Upper lobe of left lung (tissue), 6 donors: ENCODE measurements at regions not wholly inside any gene's neighbourhood (a gene's known extent, or its start where the extent isn't known, plus 50 kb on each side); places are given as distances from the start of the nearest gene placed in this dataset.

ENCODE experiments used
- ATAC-seq, 2 donors: fragments of 200-7000 bp; cut with Tn5 transposase; one replicate each; pipeline ENCODE4 v1.9.1; 2022; ENCODE audit warnings: mild to moderate bottlenecking in 2 of 2, moderate library complexity in 2 of 2; ENCODE audit not compliant: low FRiP score in 2 of 2
- DNase-seq, 2 donors: peaks; one replicate each; pipeline ENCODE4 v3.0.0-alpha.2; 2019 to 2020
- H3K27ac ChIP-seq, 4 donors: fragments of 200-600 bp; sonication (generic); one replicate each; pipeline ENCODE4 v1.5.1; 2016 to 2019
- H3K27me3 ChIP-seq, 4 donors: fragments of 200-600 bp; sonication (generic); one replicate each; pipeline ENCODE4 v1.5.1; 2017 to 2019
- H3K36me3 ChIP-seq, 4 donors: fragments of 200-600 bp; sonication (generic); one replicate each; pipeline ENCODE4 v1.5.1; 2016 to 2019
- H3K4me1 ChIP-seq, 4 donors: fragments of 200-600 bp; sonication (generic); one replicate each; pipeline ENCODE4 v1.5.1; 2018 to 2019
- H3K4me3 ChIP-seq, 4 donors: fragments of 200-600 bp; sonication (generic); one replicate each; pipeline ENCODE4 v1.5.1; 2017 to 2019; ENCODE audit warnings: mild to moderate bottlenecking in 2 of 4, moderate library complexity in 1 of 4
- H3K9me3 ChIP-seq, 4 donors: fragments of 200-600 bp; sonication (generic); one replicate each; pipeline ENCODE4 v1.5.1; 2018 to 2019
- EP300 ChIP-seq, 4 donors: sonication (generic); formaldehyde crosslinking; IDR thresholded peaks; one replicate each; pipeline ENCODE4 v1.5.1; 2017; ENCODE audit warnings: antibody characterized with exemption in 4 of 4, control low read depth in 2 of 4
- POLR2A ChIP-seq, 4 donors: fragments of 450-650 bp; IDR thresholded peaks; one replicate each; pipeline ENCODE4 v1.5.1; 2016 to 2017; ENCODE audit warnings: antibody characterized with exemption in 4 of 4, mild to moderate bottlenecking in 2 of 4
- POLR2AphosphoS5 ChIP-seq, 2 donors: sonication (generic); formaldehyde crosslinking; IDR thresholded peaks; one replicate each; pipeline ENCODE4 v1.5.1; 2017; ENCODE audit warnings: antibody characterized with exemption in 2 of 2
- WGBS, 2 donors: methylation state at CpG; one replicate each; pipeline ENCODE4 v1.1.5; 2017 to 2018; 5-methylcytosine and 5-hydroxymethylcytosine counted together
- TF ChIP-seq, protein P1 (sequence below), 6 experiments: fragments of 450-650 bp in 4 of 6; fragments of 200-600 bp in 2 of 6; sonication (generic) in 2 of 6; IDR thresholded peaks; one replicate each; pipeline ENCODE4 v1.5.1; 2016 to 2019; ENCODE audit warnings: antibody characterized with exemption in 6 of 6
- donor health status: DM: no; HTN: no; CAD: no; lungs with moderate emphysema.
- donor health status: DM: no; HTN: yes; CAD: no; lungs with severe emphysema.

DNA sequence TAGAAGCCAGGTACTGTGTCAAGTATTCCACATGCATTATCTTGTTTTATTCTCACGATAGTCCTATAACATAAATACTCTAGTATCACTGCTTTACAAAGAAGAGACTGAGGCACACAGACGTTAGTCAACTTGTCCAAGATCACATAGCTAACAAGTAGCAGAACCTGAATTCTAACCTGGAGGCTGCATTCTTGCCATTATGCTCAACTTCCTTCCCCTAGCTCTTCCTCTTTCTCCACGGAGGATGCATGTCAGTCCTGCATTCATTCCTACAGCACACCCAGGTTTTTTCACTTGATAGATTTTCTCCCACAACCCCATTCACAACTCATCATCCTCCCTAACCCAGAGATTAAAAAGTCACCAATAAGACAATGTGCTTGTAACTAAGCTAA is 388.5 kb upstream of the NFE2L3 start:
- TF ChIP-seq EP300 (IDR thresholded peaks at IDR 0.05): no peak
- TF ChIP-seq POLR2A (IDR thresholded peaks at IDR 0.05): no peak
- TF ChIP-seq, protein P1, sequence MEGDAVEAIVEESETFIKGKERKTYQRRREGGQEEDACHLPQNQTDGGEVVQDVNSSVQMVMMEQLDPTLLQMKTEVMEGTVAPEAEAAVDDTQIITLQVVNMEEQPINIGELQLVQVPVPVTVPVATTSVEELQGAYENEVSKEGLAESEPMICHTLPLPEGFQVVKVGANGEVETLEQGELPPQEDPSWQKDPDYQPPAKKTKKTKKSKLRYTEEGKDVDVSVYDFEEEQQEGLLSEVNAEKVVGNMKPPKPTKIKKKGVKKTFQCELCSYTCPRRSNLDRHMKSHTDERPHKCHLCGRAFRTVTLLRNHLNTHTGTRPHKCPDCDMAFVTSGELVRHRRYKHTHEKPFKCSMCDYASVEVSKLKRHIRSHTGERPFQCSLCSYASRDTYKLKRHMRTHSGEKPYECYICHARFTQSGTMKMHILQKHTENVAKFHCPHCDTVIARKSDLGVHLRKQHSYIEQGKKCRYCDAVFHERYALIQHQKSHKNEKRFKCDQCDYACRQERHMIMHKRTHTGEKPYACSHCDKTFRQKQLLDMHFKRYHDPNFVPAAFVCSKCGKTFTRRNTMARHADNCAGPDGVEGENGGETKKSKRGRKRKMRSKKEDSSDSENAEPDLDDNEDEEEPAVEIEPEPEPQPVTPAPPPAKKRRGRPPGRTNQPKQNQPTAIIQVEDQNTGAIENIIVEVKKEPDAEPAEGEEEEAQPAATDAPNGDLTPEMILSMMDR (IDR thresholded peaks at IDR 0.05): no peak
- TF ChIP-seq POLR2AphosphoS5 (IDR thresholded peaks at IDR 0.05): no peak
- H3K4me1 ChIP-seq: no peaks in the 10 kb centered on the region
- ATAC-seq (no peak), DNase-seq (no peak)
- H3K9me3 ChIP-seq: no peaks in the 10 kb centered on the region
- 47 to 67% methylated on average over 3 of the region's 3 CpGs for WGBS, 2 donors
- no peak overlapping the region for H3K4me3 ChIP-seq
- H3K36me3 ChIP-seq: no peaks in the 10 kb centered on the region
- H3K27ac ChIP-seq: no peak overlapping the region
- H3K27me3 ChIP-seq: no peaks in the 10 kb centered on the region

DNA sequence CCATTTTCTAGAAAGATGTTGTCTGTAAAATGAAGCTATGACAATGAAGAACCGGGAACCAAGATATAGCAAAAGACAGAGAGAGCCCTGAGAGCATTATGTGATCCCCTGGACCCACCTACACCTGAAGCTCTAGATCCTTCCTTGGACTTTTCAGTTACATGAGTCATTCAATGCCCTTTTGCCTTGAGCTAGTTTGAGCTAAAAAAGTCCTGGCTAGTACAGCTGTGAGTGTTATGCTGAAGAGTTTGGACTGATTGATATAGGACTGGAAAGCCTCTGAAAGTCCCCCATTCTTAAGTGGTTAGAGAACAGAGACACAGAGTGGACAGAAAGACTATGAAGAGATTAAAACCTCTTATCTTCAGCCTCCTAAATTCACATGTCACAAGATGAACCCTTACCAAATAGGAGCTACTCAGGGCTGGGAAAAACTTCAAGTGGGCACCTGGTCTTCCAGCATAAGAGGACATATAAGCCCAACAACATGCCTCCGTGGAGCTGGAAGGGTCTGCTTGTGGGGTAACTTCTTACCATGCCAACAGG is 386.8 kb upstream of the NFE2L3 start:
- WGBS, 2 donors: 64 to 82% methylated on average over 2 of the region's 2 CpGs

DNA sequence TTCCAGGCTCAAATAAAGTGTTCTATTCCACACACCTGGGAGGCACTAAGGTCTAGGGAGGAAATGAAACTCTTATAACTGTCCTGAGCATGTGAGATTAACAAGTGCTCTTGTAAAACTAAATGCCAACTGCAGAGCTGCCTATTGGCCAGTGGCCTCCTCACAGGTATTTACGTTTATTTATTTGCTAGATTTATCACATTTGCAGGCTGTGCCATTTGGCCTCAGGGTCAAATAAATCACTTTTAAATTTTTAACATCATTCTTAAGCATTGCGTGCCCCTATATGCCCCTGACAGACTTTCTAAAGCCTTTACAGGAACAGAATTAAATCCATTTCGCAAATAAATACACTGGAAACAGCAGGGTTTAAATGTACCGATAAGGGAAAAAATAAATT is 381.8 kb upstream of the NFE2L3 start:
- Histone ChIP-seq H3K27me3 (no peaks in the 10 kb centered on the region), H3K4me1 (no peaks in the 10 kb centered on the region), H3K27ac (no peak overlapping the region), H3K9me3 (no peaks in the 10 kb centered on the region), H3K36me3 (no peaks in the 10 kb centered on the region), H3K4me3 (no peak overlapping the region)
- ATAC-seq: no peak
- 71% methylated on average over 4 of the region's 4 CpGs for WGBS, 2 donors
- TF ChIP-seq, protein P1 (IDR thresholded peaks at IDR 0.05): no peak
- TF ChIP-seq POLR2A (IDR thresholded peaks at IDR 0.05) (no peak), EP300 (IDR thresholded peaks at IDR 0.05) (no peak), POLR2AphosphoS5 (IDR thresholded peaks at IDR 0.05) (no peak)
- no peak for DNase-seq

More for the DNA sequence above, 386.8 kb upstream of the NFE2L3 start:
- DNase-seq: no peak
- no peak for ATAC-seq
- Histone ChIP-seq H3K27me3 (no peaks in the 10 kb centered on the region), H3K9me3 (no peaks in the 10 kb centered on the region), H3K27ac (no peak overlapping the region), H3K4me1 (no peaks in the 10 kb centered on the region), H3K4me3 (no peak overlapping the region), H3K36me3 (no peaks in the 10 kb centered on the region)
- no peak for TF ChIP-seq POLR2A (IDR thresholded peaks at IDR 0.05)
- TF ChIP-seq EP300 (IDR thresholded peaks at IDR 0.05): no peak
- no peak for TF ChIP-seq POLR2AphosphoS5 (IDR thresholded peaks at IDR 0.05)
- TF ChIP-seq, protein P1 (IDR thresholded peaks at IDR 0.05): no peak

DNA sequence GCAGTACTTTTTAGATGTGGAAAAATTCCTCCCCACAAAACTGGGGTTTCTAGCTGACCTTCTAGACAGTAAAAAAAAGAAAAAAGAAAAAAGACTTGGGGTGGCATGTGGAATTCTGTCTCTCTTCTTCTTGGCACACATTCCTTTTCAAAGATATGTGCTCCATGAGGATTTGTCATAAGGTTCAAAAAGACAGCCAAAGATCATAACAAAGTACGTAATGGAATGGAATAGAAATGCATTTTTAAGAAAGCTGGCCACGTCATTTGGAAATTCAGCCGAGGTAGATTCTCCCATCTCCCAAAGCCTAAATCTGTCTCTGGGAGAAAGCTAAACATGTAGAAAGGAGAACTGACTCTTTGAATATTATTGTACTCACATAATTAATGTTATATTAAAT is 381.3 kb upstream of the NFE2L3 start:
- H3K36me3 ChIP-seq: no peaks in the 10 kb centered on the region
- no peak overlapping the region for H3K4me3 ChIP-seq
- H3K4me1 ChIP-seq: no peaks in the 10 kb centered on the region
- DNase-seq (no peak), ATAC-seq (no peak)
- no peaks in the 10 kb centered on the region for H3K27me3 ChIP-seq
- 68 to 75% methylated on average over 3 of the region's 3 CpGs for WGBS, 2 donors
- no peaks in the 10 kb centered on the region for H3K9me3 ChIP-seq
- no peak overlapping the region for H3K27ac ChIP-seq
- TF ChIP-seq POLR2AphosphoS5 (IDR thresholded peaks at IDR 0.05): no peak

DNA sequence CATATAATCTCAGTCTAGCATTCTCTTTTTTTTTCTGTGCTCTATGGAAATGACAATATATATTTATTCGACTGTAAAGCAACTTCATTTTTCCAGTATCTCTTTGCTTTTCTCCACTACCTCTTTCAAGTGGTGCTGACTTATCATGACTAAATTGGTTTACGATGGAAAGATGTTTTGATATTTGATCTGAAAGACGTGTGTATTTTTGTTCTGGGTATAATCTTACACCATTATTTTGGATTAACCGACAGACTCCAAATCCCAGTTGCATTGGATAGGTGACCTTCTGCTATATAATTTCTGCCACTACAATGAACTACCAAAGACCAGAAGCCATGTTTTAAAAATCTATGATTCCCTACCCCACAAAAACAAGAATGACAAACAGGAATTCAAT is 380.5 kb upstream of the NFE2L3 start:
- Histone ChIP-seq H3K36me3 (no peaks in the 10 kb centered on the region), H3K4me3 (no peak overlapping the region), H3K27ac (no peak overlapping the region), H3K9me3 (no peaks in the 10 kb centered on the region), H3K27me3 (no peaks in the 10 kb centered on the region), H3K4me1 (no peaks in the 10 kb centered on the region)
- TF ChIP-seq POLR2AphosphoS5 (IDR thresholded peaks at IDR 0.05): no peak
- no peak for TF ChIP-seq EP300 (IDR thresholded peaks at IDR 0.05)
- TF ChIP-seq, protein P1 (IDR thresholded peaks at IDR 0.05): no peak
- no peak for TF ChIP-seq POLR2A (IDR thresholded peaks at IDR 0.05)
- DNase-seq (no peak), ATAC-seq (no peak)
- 84 to 98% methylated on average over 4 of the region's 4 CpGs for WGBS, 2 donors
